HG03045 (cell line): ENCODE measurements at regions not wholly inside any gene's neighbourhood (a gene's known extent, or its start where the extent isn't known, plus 50 kb on each side); places are given as distances from the start of the nearest gene placed in this dataset.
"Not testable (repeated sequence)": the region's sequence is repeated elsewhere in the genome, so short reads cannot be mapped to it uniquely, and the experiment has no call there.

Source experiments
- ATAC-seq: cut with Tn5 transposase; IDR thresholded peaks from one replicate; pipeline ENCODE4 v1.9.1; 2021; ENCODE audit warnings: mild to moderate bottlenecking, moderate library complexity; ENCODE audit not compliant: unreplicated experiment

DNA sequence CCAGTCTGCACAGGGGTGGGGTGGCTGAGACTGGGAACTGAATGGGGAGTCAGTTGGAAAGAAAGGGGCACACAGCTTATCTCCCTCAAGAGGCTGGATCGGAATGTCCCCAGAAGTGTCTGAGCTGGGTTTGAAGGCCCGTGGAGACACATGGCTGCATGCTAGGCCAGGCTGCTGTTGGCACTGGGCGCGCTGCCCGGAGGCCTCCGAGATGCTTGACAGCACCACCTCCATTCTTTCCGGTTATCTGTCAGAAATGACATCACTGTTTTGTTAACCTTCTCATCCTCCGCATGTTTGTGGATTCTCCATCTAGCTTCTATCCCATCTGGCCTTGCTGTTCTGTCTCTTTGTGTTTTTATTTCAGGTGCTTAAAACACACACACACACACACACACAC is 85.5 kb downstream of the APIP start:
- no peak for ATAC-seq

DNA sequence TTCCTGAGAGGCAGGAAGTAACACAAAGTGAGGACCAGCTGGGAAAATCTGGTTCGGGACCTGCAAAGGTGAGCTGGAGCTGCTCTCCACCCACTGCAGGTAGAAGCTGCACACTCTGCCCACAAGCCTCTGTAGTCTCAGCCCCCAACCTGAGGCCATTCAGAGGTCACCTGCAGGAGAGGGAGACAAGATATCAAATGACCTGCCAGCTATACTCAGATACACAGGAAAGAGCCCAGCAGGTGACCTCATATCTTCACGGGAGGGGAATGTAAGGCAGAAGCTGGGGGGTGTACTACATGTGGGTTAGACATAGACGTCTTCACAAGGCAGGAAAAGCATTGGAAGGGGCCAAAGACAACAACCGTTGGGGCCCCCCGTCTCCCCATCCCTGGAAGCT is 86.1 kb downstream of the APIP start:
- no peak for ATAC-seq

DNA sequence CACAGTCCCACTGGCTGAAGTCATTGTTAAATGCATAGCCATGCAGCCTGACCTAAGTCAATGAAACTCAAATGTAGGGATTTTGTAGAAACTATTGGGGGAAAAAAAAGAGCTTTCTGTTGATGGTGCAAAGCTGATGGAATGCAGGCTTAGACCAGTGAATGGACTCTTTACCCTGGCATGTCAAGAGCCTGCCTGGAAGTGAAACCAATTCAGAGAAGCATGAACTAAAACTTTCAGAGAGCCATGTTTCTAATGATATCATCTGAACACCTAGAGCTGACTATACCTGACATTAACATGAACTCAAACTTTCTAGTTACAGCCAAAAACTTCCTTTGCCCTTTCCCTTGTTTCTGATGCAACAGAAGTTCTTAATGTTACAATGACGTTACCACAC is 89.0 kb downstream of the APIP start:
- ATAC-seq = peak; percentile 49

DNA sequence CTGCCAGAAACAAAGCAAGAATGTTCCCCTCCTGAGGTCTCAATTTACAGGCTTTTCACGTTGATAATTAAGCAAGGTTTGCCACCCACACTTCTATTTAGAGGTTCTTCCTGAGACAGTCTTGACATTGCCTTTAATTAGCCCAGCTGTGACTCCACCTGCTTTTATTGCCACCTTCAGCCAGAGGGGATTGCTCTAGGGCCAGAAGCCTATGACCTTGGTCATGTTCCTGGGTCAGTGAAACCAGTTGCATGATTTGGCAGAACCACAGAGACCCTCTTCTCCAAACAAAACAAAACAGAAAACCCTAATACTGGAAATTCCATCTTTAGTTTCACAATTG is 89.8 kb downstream of the APIP start:
- no peak for ATAC-seq

GRCh38 chr11:34825670-34826383 is 90.4 kb downstream of the APIP start:
- ATAC-seq = no peak

- ATAC-seq = no peak
These were observed 90.9 kb downstream of the APIP start for GRCh38 chr11:34825315-34825669.

- ATAC-seq = no peak
These were observed 91.8 kb downstream of the APIP start for GRCh38 chr11:34824425-34824824.

DNA sequence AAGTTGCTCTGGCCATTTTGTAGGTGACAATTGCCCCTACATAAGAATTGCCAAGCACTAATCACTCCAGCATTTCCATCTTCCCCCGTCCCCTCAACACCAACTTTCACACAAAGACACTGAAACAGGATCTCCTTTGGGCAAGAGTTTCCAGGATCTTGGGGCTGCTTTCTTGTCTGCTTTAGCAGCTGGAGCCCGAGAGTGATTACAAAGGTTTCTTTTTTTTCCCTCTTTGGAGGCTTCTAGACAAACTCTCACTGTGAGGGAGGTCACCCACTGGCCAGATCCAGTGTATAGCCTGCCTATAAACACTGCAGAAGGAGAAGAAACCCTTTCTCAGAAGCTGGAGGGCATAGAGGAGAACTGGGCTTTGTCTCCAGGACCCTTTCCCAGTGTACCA is 92.5 kb downstream of the APIP start:
- ATAC-seq = no peak

DNA sequence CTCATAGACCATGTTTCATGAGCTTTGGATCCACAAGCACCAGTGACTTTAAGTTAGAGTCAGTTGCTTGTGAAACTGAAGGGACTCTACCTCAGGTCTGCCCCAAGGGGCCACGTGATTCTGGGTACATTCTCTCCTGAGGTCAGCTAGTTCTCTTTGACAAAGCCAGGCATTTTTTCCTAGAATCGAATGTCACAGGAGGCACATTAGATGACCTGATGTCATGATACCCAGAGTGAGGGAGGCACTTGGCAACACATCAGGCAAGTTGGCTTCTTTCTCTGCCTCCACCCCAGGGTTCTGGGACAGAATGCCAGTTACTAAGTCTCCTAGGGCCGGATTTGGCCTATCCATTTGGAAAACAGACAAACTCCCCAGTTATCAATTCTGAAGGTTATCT is 93.0 kb downstream of the APIP start:
- no peak for ATAC-seq

GRCh38 chr11:34819740-34820482 is 96.3 kb downstream of the APIP start:
- ATAC-seq = no peak

DNA sequence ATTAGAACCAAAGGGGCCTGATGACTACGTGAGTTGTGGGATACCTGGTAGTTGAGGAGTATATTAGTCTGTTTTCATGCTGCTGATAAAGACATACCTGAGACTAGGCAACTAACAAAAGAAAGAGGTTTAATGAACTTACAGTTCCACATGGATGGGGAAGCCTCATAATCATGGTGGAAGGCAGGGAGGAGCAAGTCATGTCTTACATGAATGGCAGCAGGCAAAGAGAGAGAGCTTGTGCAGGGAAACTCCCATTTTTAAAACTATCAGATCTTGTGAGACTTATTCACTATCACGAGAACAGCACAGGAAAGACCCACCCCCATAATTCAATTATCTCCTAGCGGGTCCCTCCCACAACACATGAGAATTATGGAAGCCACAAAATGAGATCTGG is 98.4 kb downstream of the APIP start:
- not testable (repeated sequence) for ATAC-seq

DNA sequence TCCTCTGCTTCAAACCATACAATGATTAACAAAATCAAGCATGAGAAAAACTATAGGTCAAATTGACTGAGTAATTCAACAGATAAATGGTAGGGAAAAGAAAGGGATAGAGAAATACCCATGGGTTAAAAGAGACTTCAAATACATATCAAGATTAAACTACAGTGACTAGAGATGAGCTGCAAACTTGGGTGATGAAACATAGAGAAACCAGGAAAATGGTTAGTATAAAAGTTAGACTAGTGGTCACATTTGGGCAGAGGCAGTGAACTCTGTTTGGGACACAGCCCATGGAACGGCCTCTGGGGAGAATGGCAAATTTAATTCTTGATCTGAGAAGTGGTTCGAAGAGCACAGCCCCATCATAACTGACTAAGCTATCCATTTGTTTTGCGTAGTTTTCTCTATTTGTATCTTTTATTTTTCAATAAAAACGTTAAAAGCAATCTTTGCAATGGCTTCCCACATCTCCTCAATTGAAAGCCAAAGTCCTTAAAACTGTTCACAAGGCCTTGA is 99.4 kb downstream of the APIP start:
- no peak for ATAC-seq

GRCh38 chr11:34812905-34813576 is 103.1 kb downstream of the APIP start:
- no peak for ATAC-seq

DNA sequence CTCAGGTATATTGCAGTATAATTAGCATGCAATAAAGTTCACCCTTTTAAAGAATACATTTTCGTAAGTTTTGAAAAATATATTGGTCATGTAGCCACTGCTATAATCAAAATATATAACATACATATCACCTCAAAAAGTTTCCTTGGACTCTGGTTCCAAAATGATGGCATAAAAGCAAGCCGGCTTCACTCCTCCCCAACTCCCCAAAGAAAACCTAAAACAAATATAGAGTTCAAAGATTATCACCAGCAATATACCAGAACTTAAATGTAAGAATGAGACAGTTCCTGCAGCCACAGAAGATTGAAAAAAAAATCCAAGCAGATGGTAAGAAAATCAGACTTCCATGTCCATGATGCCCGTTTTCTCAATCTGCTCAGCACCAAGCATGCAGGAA is 104.3 kb downstream of the APIP start:
- no peak for ATAC-seq

GRCh38 chr11:34810107-34810562 is 106.0 kb downstream of the APIP start:
- ATAC-seq = no peak

DNA sequence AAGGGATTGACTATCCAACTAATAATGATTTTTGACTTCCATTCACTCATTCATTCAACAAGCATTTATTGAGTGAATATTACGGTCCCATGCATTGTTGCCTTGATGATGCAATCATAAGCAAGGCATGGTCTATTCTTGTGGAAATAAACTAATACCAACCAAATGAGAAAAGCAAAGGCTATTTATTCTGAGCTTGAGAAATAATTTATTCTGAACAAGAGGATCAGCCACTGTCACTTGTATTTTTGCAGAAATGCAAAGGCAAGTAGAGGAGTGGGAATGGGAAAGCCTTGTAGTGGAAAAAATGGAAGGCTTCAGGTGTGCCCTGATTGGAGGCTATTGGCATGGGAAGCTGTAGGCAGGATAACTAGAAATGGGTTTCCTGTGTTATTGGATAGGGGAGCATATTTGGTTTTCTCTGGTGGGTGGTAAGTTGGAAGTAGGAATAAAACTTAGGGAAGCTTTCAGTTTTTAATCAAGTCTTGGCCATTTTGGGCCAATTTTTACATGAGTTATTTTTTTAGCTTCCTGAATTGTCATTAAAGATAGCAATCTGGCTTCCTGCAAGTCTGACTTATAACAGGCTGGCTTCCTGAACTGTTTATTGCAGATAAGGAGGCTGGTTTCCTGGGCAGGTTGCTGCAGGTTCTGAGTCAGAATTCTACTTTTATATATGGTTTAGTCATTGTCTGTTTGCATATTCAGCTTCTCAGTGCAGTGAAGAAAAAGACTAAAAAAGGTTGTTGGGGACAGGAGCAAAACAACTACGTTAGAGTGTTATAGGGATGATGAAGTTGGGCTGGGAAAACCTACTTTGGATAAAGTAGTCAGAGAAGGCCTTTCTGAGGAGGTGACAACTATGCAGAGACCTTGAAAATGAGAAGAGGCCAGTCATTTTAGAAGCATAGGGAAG is 106.7 kb downstream of the APIP start:
- no peak for ATAC-seq

GRCh38 chr11:34806875-34807274 is 109.3 kb downstream of the APIP start:
- ATAC-seq = no peak

DNA sequence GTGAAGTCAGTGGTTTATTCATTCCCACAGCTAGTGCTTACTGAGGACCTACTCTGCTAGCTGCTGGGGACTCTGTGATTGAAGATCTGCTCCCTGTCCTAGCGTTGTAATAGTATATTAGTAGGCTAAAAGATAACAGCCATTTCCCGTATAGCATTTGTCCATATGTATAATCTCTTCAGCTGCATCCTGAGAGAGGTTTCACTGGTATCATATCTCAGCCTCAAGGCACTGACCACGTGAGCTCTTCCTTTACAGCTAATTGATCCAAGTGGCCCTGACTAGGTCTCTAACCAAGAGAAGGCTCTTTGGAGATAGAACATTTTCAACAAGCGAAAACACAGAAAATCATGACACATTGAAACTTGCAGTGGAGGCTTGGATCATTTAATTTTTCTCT is 110.2 kb downstream of the APIP start:
- ATAC-seq = no peak

DNA sequence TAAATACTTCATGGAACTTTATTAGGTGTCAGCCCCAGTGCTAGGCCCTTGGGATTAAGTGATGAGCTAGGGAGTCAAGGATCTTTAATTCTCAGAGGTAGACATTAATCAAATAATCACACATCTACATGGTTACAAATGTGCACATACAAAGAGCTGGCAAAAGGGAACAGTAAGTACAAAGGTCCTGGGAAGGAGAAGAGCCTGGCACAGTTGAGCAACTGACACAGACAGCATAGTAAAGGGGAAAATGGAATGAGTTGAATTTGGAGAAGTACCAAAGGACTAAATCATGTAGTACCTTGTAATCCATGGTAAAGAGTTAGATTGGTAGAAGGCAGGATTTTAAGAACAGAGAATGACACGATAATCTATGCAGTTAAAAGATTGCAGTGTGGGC is 116.3 kb downstream of the APIP start:
- no peak for ATAC-seq

DNA sequence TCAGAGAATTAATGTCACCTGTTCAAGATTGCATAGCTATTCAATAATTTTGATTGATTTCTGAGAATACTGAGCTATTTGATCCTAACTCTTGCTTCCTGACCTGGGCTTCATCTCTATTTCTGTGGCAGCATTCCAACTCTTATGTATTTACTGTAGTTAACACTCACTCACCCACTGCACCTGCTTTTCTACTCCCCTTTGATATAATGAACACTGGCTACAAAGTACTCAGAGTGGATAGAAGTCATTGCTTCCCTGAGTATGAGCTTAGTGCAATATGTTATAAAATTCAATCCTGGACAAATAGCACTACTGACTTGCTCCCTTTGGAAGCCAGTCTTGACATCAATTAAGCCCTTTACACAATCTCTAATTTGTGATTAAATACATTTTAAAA is 117.2 kb downstream of the APIP start:
- no peak for ATAC-seq

- not testable (repeated sequence) for ATAC-seq
These were observed 118.7 kb downstream of the APIP start for GRCh38 chr11:34797497-34797896.
